ENCODE measurements at regions not wholly inside any gene's neighbourhood (a gene's known extent, or its start where the extent isn't known, plus 50 kb on each side); places are given as distances from the start of the nearest gene placed in this dataset.

DNA sequence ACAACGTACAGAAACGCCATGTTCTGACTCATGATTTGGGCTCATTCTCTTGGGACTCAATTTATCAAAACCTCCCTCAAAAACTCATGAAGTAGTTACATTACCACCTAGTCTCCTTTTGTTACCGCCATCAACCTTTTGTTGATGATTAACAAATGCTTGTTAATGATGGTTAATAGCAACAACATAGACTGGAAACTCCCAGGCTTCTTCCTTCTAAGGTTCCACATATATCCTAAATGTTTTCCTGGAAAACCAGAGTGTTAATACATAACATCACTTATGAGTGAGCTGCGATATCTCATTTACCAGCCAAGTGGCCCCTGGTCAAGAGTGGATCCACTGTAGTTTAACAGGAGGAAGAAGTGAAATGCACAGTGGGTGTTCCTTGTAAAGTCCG is 176.3 kb downstream of the ERMARD start:
- no peak for DNase-seq (ENCODE audit: low read depth)
- H3K4me3 ChIP-seq (ENCODE audit: low read depth, low read length): no peak overlapping the region
- TF ChIP-seq, protein P1, sequence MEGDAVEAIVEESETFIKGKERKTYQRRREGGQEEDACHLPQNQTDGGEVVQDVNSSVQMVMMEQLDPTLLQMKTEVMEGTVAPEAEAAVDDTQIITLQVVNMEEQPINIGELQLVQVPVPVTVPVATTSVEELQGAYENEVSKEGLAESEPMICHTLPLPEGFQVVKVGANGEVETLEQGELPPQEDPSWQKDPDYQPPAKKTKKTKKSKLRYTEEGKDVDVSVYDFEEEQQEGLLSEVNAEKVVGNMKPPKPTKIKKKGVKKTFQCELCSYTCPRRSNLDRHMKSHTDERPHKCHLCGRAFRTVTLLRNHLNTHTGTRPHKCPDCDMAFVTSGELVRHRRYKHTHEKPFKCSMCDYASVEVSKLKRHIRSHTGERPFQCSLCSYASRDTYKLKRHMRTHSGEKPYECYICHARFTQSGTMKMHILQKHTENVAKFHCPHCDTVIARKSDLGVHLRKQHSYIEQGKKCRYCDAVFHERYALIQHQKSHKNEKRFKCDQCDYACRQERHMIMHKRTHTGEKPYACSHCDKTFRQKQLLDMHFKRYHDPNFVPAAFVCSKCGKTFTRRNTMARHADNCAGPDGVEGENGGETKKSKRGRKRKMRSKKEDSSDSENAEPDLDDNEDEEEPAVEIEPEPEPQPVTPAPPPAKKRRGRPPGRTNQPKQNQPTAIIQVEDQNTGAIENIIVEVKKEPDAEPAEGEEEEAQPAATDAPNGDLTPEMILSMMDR (conservative IDR thresholded peaks at IDR 0.05; ENCODE audit: low read depth, low read length): no peak

GRCh38 chr6:169926617-169927417 is 175.4 kb downstream of the ERMARD start:
- no peak for DNase-seq (ENCODE audit: low read depth)
- no peak overlapping the region for H3K4me3 ChIP-seq (ENCODE audit: low read depth, low read length)
- TF ChIP-seq, protein P1 (conservative IDR thresholded peaks at IDR 0.05; ENCODE audit: low read depth, low read length): no peak

DNA sequence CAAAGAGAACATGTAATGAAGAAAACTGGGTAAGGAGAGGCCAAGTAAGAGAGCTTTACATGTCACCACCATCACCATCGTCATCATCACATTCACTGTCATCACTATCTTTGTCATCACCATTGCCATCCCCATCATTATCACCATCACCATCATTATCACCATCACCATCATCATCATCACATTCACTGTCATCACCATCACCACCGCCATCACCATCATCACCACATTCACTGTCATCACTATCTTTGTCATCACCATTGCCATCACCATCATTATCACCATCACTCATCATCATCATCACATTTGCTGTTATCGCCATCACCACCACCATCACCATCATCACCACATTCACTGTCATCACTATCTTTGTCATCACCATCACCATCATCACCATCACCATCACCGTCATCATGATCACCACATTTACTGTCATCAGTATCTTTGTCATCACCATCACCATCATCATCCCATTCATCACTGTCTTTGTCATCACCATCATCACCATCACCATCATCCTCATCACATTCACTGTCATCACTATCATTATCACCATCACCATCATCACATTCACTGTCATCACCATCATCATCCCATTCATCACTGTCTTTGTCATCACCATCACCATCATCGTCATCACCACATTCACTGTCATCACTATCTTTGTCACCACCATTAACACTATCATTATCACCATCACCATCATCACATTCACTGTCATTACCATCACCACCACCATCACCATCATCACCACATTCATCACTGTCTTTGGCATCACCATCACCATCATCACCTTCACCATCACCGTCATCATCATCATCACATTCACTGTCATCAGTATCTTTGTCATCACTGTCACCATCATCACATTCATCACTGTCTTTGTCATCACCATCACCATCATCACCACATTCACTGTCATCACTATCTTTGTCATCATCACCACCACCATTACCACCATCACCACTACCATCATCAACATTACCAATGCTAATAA is 172.3 kb downstream of the ERMARD start:
- no peak overlapping the region for H3K4me3 ChIP-seq (ENCODE audit: low read depth, low read length)
- DNase-seq (ENCODE audit: low read depth): no peak
- TF ChIP-seq, protein P1 (conservative IDR thresholded peaks at IDR 0.05; ENCODE audit: low read depth, low read length): no peak

DNA sequence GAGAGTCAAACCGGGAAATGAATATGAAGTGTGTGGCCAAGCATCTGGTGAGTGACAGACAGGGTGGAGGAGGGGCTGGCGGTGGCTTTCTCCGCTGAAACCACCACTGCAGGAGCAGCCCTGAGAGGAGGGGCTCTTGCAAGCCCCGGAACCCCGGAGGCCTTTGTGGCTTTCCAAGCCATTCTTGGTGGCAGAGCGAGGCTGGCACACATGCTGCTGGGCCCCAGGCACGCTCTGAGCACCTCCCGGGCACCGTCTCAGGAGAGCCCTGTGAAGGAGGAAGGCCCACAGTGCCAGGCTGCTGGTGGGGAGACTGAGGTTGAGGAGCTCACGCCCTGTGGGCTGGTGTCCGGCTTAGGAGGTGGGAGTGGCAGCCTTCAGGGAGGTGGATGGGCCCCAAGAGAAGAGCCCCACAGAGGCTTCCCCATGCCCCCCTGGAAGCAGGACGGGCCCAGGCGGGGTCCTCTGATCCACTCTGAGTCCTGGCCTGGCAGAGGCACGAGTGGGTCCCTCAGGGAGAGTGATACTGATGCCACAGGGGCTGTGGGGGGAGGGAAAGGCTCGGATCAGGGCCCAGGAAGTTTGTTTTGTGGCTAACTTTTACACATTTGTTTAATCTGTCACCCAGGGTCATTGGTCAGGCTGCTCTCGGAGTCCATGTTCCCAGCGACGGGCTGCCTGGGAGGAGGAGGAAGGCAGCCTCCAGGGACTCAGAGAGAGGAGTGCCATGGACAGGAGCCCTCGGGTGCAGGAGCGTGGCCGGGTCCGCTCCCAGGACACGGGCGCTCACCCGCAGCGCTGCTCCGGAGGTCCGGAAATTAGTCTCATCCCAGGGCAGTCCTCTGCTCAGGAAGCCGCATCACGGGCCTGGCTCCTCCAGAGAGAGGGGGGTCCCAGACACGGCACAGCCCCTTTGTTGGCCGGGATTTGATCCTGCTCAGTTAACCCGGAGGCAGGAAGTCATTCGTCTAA is 170.7 kb downstream of the ERMARD start:
- TF ChIP-seq, protein P1 (conservative IDR thresholded peaks at IDR 0.05; ENCODE audit: low read depth, low read length): no peak
- no peak overlapping the region for H3K4me3 ChIP-seq (ENCODE audit: low read depth, low read length)
- DNase-seq (ENCODE audit: low read depth): no peak

DNA sequence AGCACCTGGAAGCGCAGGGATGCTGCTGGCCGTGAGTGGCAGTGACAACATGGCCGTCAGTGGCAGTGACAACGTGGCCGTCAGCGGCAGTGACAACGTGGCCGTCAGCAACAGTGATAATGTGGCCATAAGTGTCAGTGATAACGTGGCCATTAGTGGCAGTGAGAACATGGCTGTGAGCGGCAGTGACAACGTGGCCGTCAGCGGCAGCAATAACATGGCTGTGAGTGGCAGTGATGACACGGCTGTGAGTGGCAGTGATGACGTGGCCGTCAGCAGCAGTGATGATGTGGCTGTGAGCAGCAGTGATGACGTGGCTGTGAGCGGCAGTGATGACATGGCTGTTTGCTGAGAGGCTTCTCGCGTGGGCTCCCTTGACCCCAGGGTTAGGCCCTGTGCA is 169.8 kb downstream of the ERMARD start:
- TF ChIP-seq, protein P1 (conservative IDR thresholded peaks at IDR 0.05; ENCODE audit: low read depth, low read length): no peak
- H3K4me3 ChIP-seq (ENCODE audit: low read depth, low read length): no peak overlapping the region
- no peak for DNase-seq (ENCODE audit: low read depth)

DNA sequence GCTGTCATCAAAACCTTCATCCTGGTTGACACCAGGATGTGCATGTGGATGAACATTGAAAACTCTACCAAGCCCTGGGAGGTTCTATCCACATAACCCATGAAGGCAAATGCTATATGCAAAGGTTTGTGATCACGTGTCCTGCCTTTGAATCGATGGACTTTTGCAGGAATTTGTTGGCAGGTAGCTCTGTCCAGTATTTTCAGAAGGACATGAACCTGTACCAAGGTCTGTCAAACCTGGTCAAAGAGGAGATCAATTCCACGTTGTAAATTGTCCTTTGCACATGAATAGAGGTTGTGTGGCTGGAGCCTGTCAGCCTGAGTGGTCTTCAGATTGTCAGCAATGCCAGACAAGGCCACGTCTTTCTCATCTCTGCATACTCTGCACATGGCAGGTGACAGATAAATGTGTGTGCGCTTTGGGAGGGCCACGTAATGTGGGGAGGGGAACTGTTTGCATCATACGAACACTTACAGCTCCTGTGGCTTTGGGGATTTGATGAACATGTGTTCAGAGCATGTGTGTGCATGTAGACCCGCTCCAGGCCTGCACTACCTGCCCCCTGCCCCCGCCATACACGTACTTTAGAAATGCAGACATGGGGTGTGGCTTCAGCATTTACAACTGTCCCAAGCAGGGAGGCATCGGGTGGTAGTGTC is 169.1 kb downstream of the ERMARD start:
- no peak for DNase-seq (ENCODE audit: low read depth)
- no peak overlapping the region for H3K4me3 ChIP-seq (ENCODE audit: low read depth, low read length)
- TF ChIP-seq, protein P1 (conservative IDR thresholded peaks at IDR 0.05; ENCODE audit: low read depth, low read length): no peak
